ENCODE measurements at regions not wholly inside any gene's neighbourhood (a gene's known extent, or its start where the extent isn't known, plus 50 kb on each side); places are given as distances from the start of the nearest gene placed in this dataset.

DNA sequence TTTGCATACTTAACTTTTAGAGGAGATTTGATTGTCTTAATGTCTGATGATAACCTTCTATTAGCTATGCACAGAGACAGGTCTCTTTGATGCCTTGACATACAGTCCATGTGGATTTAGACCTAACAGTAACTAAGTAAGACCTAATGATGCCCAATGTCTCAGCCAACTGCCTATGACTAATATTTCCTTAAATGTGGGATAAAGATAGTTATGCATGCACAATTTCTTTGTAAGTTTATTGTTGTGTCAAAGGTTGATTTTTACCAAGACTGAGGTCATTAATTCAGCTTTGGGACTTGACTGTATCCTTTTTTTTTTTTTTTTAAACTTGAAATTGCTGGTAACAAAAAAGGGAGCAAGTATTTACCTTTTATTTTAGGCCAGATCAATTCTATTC lies 450.0 kb downstream of the HAO1 start:
- H3K4me3 ChIP-seq: no peak overlapping the region
- H3K4me1 ChIP-seq (replicated peaks): no peaks in the 10 kb centered on the region
- DNase-seq (ENCODE audit: low spot score): no peak

GRCh38 chr20:7492257-7492656 lies 448.0 kb downstream of the HAO1 start:
- DNase-seq (ENCODE audit: low spot score): no peak
- Histone ChIP-seq H3K4me3 (no peak overlapping the region), H3K27me3 (replicated peaks; ENCODE audit: insufficient read depth) (no peaks in the 10 kb centered on the region), H3K9me3 (no peaks in the 10 kb centered on the region), H3K27ac (no peak overlapping the region), H3K4me1 (replicated peaks) (no peaks in the 10 kb centered on the region), H3K36me3 (no peaks in the 10 kb centered on the region)
- WGBS: 78% methylated on average over 3 of the region's 3 CpGs
- intact Hi-C loops (cut with DNase I): no loop called here
- TF ChIP-seq POLR2A (IDR thresholded peaks at IDR 0.05): no peak
- no peak for TF ChIP-seq POLR2AphosphoS5 (IDR thresholded peaks at IDR 0.05)
- TF ChIP-seq, protein P1, sequence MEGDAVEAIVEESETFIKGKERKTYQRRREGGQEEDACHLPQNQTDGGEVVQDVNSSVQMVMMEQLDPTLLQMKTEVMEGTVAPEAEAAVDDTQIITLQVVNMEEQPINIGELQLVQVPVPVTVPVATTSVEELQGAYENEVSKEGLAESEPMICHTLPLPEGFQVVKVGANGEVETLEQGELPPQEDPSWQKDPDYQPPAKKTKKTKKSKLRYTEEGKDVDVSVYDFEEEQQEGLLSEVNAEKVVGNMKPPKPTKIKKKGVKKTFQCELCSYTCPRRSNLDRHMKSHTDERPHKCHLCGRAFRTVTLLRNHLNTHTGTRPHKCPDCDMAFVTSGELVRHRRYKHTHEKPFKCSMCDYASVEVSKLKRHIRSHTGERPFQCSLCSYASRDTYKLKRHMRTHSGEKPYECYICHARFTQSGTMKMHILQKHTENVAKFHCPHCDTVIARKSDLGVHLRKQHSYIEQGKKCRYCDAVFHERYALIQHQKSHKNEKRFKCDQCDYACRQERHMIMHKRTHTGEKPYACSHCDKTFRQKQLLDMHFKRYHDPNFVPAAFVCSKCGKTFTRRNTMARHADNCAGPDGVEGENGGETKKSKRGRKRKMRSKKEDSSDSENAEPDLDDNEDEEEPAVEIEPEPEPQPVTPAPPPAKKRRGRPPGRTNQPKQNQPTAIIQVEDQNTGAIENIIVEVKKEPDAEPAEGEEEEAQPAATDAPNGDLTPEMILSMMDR (IDR thresholded peaks at IDR 0.05): no peak

More for the DNA sequence above, 450.0 kb downstream of the HAO1 start:
- Histone ChIP-seq H3K27me3 (replicated peaks; ENCODE audit: insufficient read depth) (no peaks in the 10 kb centered on the region), H3K36me3 (no peaks in the 10 kb centered on the region), H3K27ac (no peak overlapping the region), H3K9me3 (no peaks in the 10 kb centered on the region)
- TF ChIP-seq, protein P1 (IDR thresholded peaks at IDR 0.05): no peak
- no peak for TF ChIP-seq POLR2A (IDR thresholded peaks at IDR 0.05)
- intact Hi-C loops (cut with DNase I): no loop called here

GRCh38 chr20:7493311-7493710 lies 446.9 kb downstream of the HAO1 start:
- Histone ChIP-seq H3K4me3 (no peak overlapping the region), H3K27ac (no peak overlapping the region), H3K27me3 (replicated peaks; ENCODE audit: insufficient read depth) (no peaks in the 10 kb centered on the region), H3K9me3 (no peaks in the 10 kb centered on the region), H3K4me1 (replicated peaks) (no peaks in the 10 kb centered on the region), H3K36me3 (no peaks in the 10 kb centered on the region)
- no peak for DNase-seq (ENCODE audit: low spot score)
- 91% methylated on average over 2 of the region's 2 CpGs for WGBS
- intact Hi-C loops (cut with DNase I): no loop called here
- no peak for TF ChIP-seq POLR2A (IDR thresholded peaks at IDR 0.05)
- TF ChIP-seq, protein P1 (IDR thresholded peaks at IDR 0.05): no peak
- no peak for TF ChIP-seq POLR2AphosphoS5 (IDR thresholded peaks at IDR 0.05)

- Histone ChIP-seq H3K4me1 (replicated peaks) (no peaks in the 10 kb centered on the region), H3K27ac (no peak overlapping the region), H3K27me3 (replicated peaks; ENCODE audit: insufficient read depth) (no peaks in the 10 kb centered on the region), H3K36me3 (no peaks in the 10 kb centered on the region), H3K4me3 (no peak overlapping the region), H3K9me3 (no peaks in the 10 kb centered on the region)
- DNase-seq (ENCODE audit: low spot score): no peak
- TF ChIP-seq POLR2AphosphoS5 (IDR thresholded peaks at IDR 0.05) (no peak), POLR2A (IDR thresholded peaks at IDR 0.05) (no peak)
- TF ChIP-seq, protein P1 (IDR thresholded peaks at IDR 0.05): no peak
- WGBS: 64% methylated on average over 4 of the region's 4 CpGs
- intact Hi-C loops (cut with DNase I): no loop called here
These were observed 443.8 kb downstream of the HAO1 start for GRCh38 chr20:7496394-7496991.

- 93% methylated on average over 1 of the region's 1 CpG for WGBS
- Histone ChIP-seq H3K9me3 (no peaks in the 10 kb centered on the region), H3K27ac (no peak overlapping the region), H3K4me3 (no peak overlapping the region), H3K4me1 (replicated peaks) (no peaks in the 10 kb centered on the region), H3K27me3 (replicated peaks; ENCODE audit: insufficient read depth) (no peaks in the 10 kb centered on the region), H3K36me3 (no peaks in the 10 kb centered on the region)
- intact Hi-C loops (cut with DNase I): no loop called here
- TF ChIP-seq POLR2AphosphoS5 (IDR thresholded peaks at IDR 0.05) (no peak), POLR2A (IDR thresholded peaks at IDR 0.05) (no peak)
- TF ChIP-seq, protein P1 (IDR thresholded peaks at IDR 0.05): no peak
- DNase-seq (ENCODE audit: low spot score): no peak
These were observed 442.3 kb downstream of the HAO1 start for GRCh38 chr20:7497985-7498384.
